HCT116 (cell line): ENCODE measurements at regions not wholly inside any gene's neighbourhood (a gene's known extent, or its start where the extent isn't known, plus 50 kb on each side); places are given as distances from the start of the nearest gene placed in this dataset.

Experiments
- ATAC-seq: fragments of 200-7000 bp; cut with Tn5 transposase; 2 replicates; pipeline ENCODE4 v1.9.1; 2020; ENCODE audit warnings: mild to moderate bottlenecking, moderate library complexity
- BruUV-seq: library from RNA; stranded (reverse); fragments of 400-500 nt; replicated peaks from 2 replicates; lab custom pipeline; 2021; lab: Mats Ljungman, UMichigan
- CTCF ChIA-PET: fragments of 300-600 bp; sonication (Branson Sonifier 250); formaldehyde crosslinking; loops from one replicate; lab custom pipeline; 2021; ENCODE audit warnings: antibody characterized with exemption; lab: Charles Lee
- POLR2A ChIA-PET: fragments of 300-600, 350-600 bp; sonication (Branson Sonifier 250); formaldehyde crosslinking; loops from one replicate; lab custom pipeline; 2021; ENCODE audit warnings: antibody characterized with exemption; lab: Charles Lee
- RAD21 ChIA-PET, 2 experiments: fragments of 300-600 bp; sonication (Branson Sonifier 250); formaldehyde crosslinking; loops; one replicate each; lab custom pipeline; 2023; ENCODE audit warnings: low total read pairs in 2 of 2; ENCODE audit not compliant: uncharacterized antibody in 2 of 2, unreplicated experiment in 2 of 2, low non-redundant PET in 1 of 2; lab: Charles Lee
- DNase-seq: peaks from one replicate; pipeline ENCODE4 v3.0.0-alpha.2; 2010; ENCODE audit warnings: low read depth, low spot score
- H2AFZ ChIP-seq: fragments of 200-600 bp; shearing (Covaris generic), sonication (generic); 2 replicates; pipeline ENCODE4 v1.6.1; 2017; ENCODE audit warnings: low read depth, mixed run types, mixed read lengths, antibody characterized with exemption, low read length; ENCODE audit not compliant: poor library complexity, severe bottlenecking
- H3K27ac ChIP-seq: 2 replicates; pipeline ENCODE4 v1.5.1; 2012; ENCODE audit warnings: low read depth, low read length
- H3K27me3 ChIP-seq: fragments of 200-600 bp; sonication (generic); 2 replicates; pipeline ENCODE4 v1.6.1; 2016; ENCODE audit warnings: mixed run types, low read length, mixed read lengths; ENCODE audit not compliant: insufficient read depth
- H3K36me3 ChIP-seq, 2 experiments: fragments of 200-500 bp in 1 of 2; fragments of 200-600 bp in 1 of 2; sonication (Bioruptor generic) in 1 of 2; sonication (generic) in 1 of 2; 2 replicates each; pipeline versions ENCODE4 v1.5.1 to v1.6.1; 2014 to 2016; ENCODE audit warnings: low read length in 2 of 2, inconsistent platforms in 1 of 2, mixed read lengths in 1 of 2, mixed run types in 1 of 2; ENCODE audit not compliant: insufficient read depth in 2 of 2, control insufficient read depth in 1 of 2
- H3K4me1 ChIP-seq, 2 experiments: fragments of 200-600 bp in 1 of 2; sonication (generic) in 1 of 2; 2 replicates each; pipeline versions ENCODE4 v1.5.1 to v1.6.1; 2012 to 2017; ENCODE audit warnings: low read length in 2 of 2, inconsistent platforms in 1 of 2, mild to moderate bottlenecking in 1 of 2, mixed read lengths in 1 of 2, mixed run types in 1 of 2, moderate library complexity in 1 of 2; ENCODE audit not compliant: insufficient read depth in 2 of 2, control insufficient read depth in 1 of 2
- H3K4me2 ChIP-seq: fragments of 200-600 bp; sonication (generic); 2 replicates; pipeline ENCODE4 v1.6.1; 2017; ENCODE audit warnings: mixed run types, low read length, mixed read lengths
- H3K4me3 ChIP-seq, 2 experiments: fragments of 200-600 bp in 1 of 2; sonication (generic) in 1 of 2; replicated peaks in 1 of 2; 2 replicates each; pipeline ENCODE4 v1.5.1; 2011 to 2016; ENCODE audit warnings: low read length in 2 of 2, control low read depth in 1 of 2, low read depth in 1 of 2, mild to moderate bottlenecking in 1 of 2, mixed read lengths in 1 of 2, mixed run types in 1 of 2
- H3K79me2 ChIP-seq: fragments of 200-600 bp; sonication (generic); 2 replicates; pipeline ENCODE4 v1.6.1; 2017; ENCODE audit warnings: mild to moderate bottlenecking, mixed run types, low read length, moderate library complexity, mixed read lengths; ENCODE audit not compliant: insufficient read depth
- H3K9ac ChIP-seq: fragments of 200-600 bp; sonication (generic); 2 replicates; pipeline ENCODE4 v1.6.1; 2016; ENCODE audit warnings: low read length, mixed read lengths
- H3K9me2 ChIP-seq: fragments of 200-600 bp; sonication (generic), shearing (Covaris generic); 2 replicates; pipeline ENCODE4 v1.6.1; 2017; ENCODE audit warnings: mixed run types, mild to moderate bottlenecking, moderate library complexity; ENCODE audit not compliant: insufficient read depth
- H3K9me3 ChIP-seq, 2 experiments: fragments of 200-500 bp in 1 of 2; fragments of 200-600 bp in 1 of 2; sonication (Bioruptor generic) in 1 of 2; sonication (generic) in 1 of 2; 2 replicates each; pipeline ENCODE4 v1.6.1; 2014 to 2017; ENCODE audit warnings: low read length in 2 of 2, mixed read lengths in 2 of 2, inconsistent platforms in 1 of 2, low read depth in 1 of 2, mild to moderate bottlenecking in 1 of 2, mixed run types in 1 of 2, moderate library complexity in 1 of 2; ENCODE audit not compliant: control insufficient read depth in 1 of 2, insufficient read depth in 1 of 2
- H4K20me1 ChIP-seq: fragments of 200-600 bp; sonication (generic), shearing (Covaris generic); 2 replicates; pipeline ENCODE4 v1.6.1; 2017; ENCODE audit warnings: mixed run types, mild to moderate bottlenecking, moderate library complexity; ENCODE audit not compliant: insufficient read depth
- CBX3 ChIP-seq: IDR thresholded peaks from 2 replicates; pipeline ENCODE4 v1.6.1; 2012; ENCODE audit warnings: low read depth
- CEBPB ChIP-seq: IDR thresholded peaks from 2 replicates; pipeline ENCODE4 v1.6.1; 2012; ENCODE audit warnings: low read depth
- CTCF ChIP-seq, 3 experiments: fragments of 200-600 bp in 1 of 3; sonication (generic) in 1 of 3; IDR thresholded peaks in 2 of 3; conservative IDR thresholded peaks in 1 of 3; 2 replicates each; pipeline ENCODE4 v1.5.1; 2012 to 2017; ENCODE audit warnings: low read depth in 2 of 3, low read length in 2 of 3, antibody characterized with exemption in 1 of 3, borderline replicate concordance in 1 of 3, control low read depth in 1 of 3, mild to moderate bottlenecking in 1 of 3, mixed read lengths in 1 of 3, mixed run types in 1 of 3, moderate library complexity in 1 of 3; ENCODE audit not compliant: insufficient read depth in 1 of 3
- ELF1 ChIP-seq: IDR thresholded peaks from 2 replicates; pipeline ENCODE4 v1.6.1; 2012; ENCODE audit warnings: low read depth, borderline replicate concordance
- EZH2phosphoT487 ChIP-seq: fragments of 200-600 bp; IDR thresholded peaks from 2 replicates; pipeline ENCODE4 v1.6.1; 2018; ENCODE audit warnings: antibody characterized with exemption, borderline replicate concordance
- FOSL1 ChIP-seq: IDR thresholded peaks from 2 replicates; pipeline ENCODE4 v1.6.1; 2012; ENCODE audit warnings: low read depth
- MAX ChIP-seq: IDR thresholded peaks from 2 replicates; pipeline ENCODE4 v1.6.1; 2012
- POLR2A ChIP-seq: IDR thresholded peaks from 2 replicates; pipeline ENCODE4 v1.7.0; 2011; ENCODE audit warnings: borderline replicate concordance; ENCODE audit not compliant: insufficient read depth, insufficient read length; ENCODE audit errors: extremely low read depth
- POLR2AphosphoS5 ChIP-seq: IDR thresholded peaks from 2 replicates; pipeline ENCODE4 v1.6.1; 2011; ENCODE audit warnings: mild to moderate bottlenecking, low read depth, low read length, moderate library complexity
- RAD21 ChIP-seq: IDR thresholded peaks from 2 replicates; pipeline ENCODE4 v1.6.1; 2012; ENCODE audit warnings: low read depth, mild to moderate bottlenecking
- REST ChIP-seq: IDR thresholded peaks from 2 replicates; pipeline ENCODE4 v1.6.1; 2012; ENCODE audit warnings: low read depth
- SP1 ChIP-seq: IDR thresholded peaks from 2 replicates; pipeline ENCODE4 v1.6.1; 2012; ENCODE audit warnings: low read depth
- SRF ChIP-seq: IDR thresholded peaks from 2 replicates; pipeline ENCODE4 v1.6.1; 2012; ENCODE audit warnings: low read depth
- TCF7L2 ChIP-seq: IDR thresholded peaks from 2 replicates; pipeline ENCODE4 v1.7.0; 2011; ENCODE audit warnings: borderline replicate concordance, inconsistent platforms; ENCODE audit not compliant: insufficient read depth, insufficient read length; ENCODE audit errors: extremely low read depth
- YY1 ChIP-seq: IDR thresholded peaks from 2 replicates; pipeline ENCODE4 v1.6.1; 2011; ENCODE audit warnings: low read length, low read depth, moderate library complexity, mild to moderate bottlenecking; ENCODE audit not compliant: insufficient replicate concordance; ENCODE audit errors: extremely low read depth
- ZFX ChIP-seq: fragments of 450-650 bp; IDR thresholded peaks from 2 replicates; pipeline ENCODE4 v1.6.1; 2017
- intact Hi-C: fragments of 100-400 bp; cut with micrococcal nuclease; formaldehyde crosslinking; loops from 2 replicates; pipeline ENCODE4 v1.10.0; 2022

- no peak overlapping the region for H3K4me2 ChIP-seq
- RAD21 ChIA-PET = interaction anchor here (0.7 kb wide), 2 partner anchors 725 to 726 kb away, joined by 3 to 4 read pairs; no protein-coding TSS in a partner anchor
Observed at GRCh38 chr14:101626331-101626730, 65.0 kb downstream of the DIO3 start.

GRCh38 chr14:101627915-101628262 lies 66.6 kb downstream of the DIO3 start:
- H3K36me3 ChIP-seq = no peaks in the 10 kb centered on the region
- ChIA-PET CTCF (no interaction called here), RAD21 (no interaction called here), POLR2A (no interaction called here)
- H3K27ac ChIP-seq = no peak overlapping the region
- H3K79me2 ChIP-seq = no peaks in the 10 kb centered on the region
- H3K9me3 ChIP-seq = no peaks in the 10 kb centered on the region
- no peak overlapping the region for H2AFZ ChIP-seq
- H3K9ac ChIP-seq = no peak overlapping the region
- H3K4me1 ChIP-seq = peaks cover 7 to 9% of the 10 kb centered on the region in 2 experiments; a peak in 3 of 4 replicates
- no peak for DNase-seq
- no peaks in the 10 kb centered on the region for H3K9me2 ChIP-seq
- H3K4me2 ChIP-seq = peak overlapping the region; percentile 68; the same call in 1 of the 2 replicates
- ATAC-seq = no peak
- H3K27me3 ChIP-seq = no peaks in the 10 kb centered on the region
- intact Hi-C loops = loop anchor here (1.0 to 2.0 kb wide), 4 partner anchors 37 to 777 kb away; no protein-coding TSS in a partner anchor
- no TSS peak for BruUV-seq
- no peak overlapping the region for H3K4me3 ChIP-seq
- no peaks in the 10 kb centered on the region for H4K20me1 ChIP-seq
- no peak for TF ChIP-seq MAX
- no peak for TF ChIP-seq CTCF (IDR thresholded peaks at IDR 0.05 in 2 of 3, conservative IDR thresholded peaks at IDR 0.05 in 1 of 3; ENCODE audit: borderline replicate concordance in 1 of 3, insufficient read depth in 1 of 3, low read depth in 2 of 3, low read length in 2 of 3)
- TF ChIP-seq REST = no peak
- TF ChIP-seq CBX3 = no peak
- TF ChIP-seq CEBPB = no peak
- TF ChIP-seq POLR2AphosphoS5 = no peak
- no peak for TF ChIP-seq SRF
- TF ChIP-seq RAD21 = no peak
- no peak for TF ChIP-seq ELF1
- TF ChIP-seq TCF7L2 = no peak
- TF ChIP-seq FOSL1 = no peak
- no peak for TF ChIP-seq EZH2phosphoT487
- TF ChIP-seq YY1 = no peak
- no peak for TF ChIP-seq SP1
- TF ChIP-seq ZFX = no peak

More at GRCh38 chr14:101626331-101626730, 65.0 kb downstream of the DIO3 start:
- POLR2A ChIA-PET = no interaction called here
- Histone ChIP-seq H2AFZ (no peak overlapping the region), H3K27me3 (no peaks in the 10 kb centered on the region), H3K9me2 (no peaks in the 10 kb centered on the region), H3K9ac (no peak overlapping the region), H3K9me3 (no peaks in the 10 kb centered on the region), H4K20me1 (no peaks in the 10 kb centered on the region), H3K27ac (no peak overlapping the region), H3K36me3 (no peaks in the 10 kb centered on the region), H3K4me1 (peaks cover 7 to 9% of the 10 kb centered on the region in 2 experiments; a peak in 3 of 4 replicates), H3K4me3 (no peak overlapping the region), H3K79me2 (no peaks in the 10 kb centered on the region)
- no peak for ATAC-seq
- CTCF ChIA-PET = no interaction called here
- intact Hi-C loops = no loop called here
- no TSS peak for BruUV-seq
- TF ChIP-seq SP1 (no peak), ELF1 (no peak), POLR2A (no peak)
- DNase-seq = no peak
